B cell (primary cell): ENCODE measurements at regions not wholly inside any gene's neighbourhood (a gene's known extent, or its start where the extent isn't known, plus 50 kb on each side); places are given as distances from the start of the nearest gene placed in this dataset.

Experiments
- EZH2 ChIP-seq: IDR thresholded peaks from 2 replicates; pipeline ENCODE4 v1.6.1; 2012; ENCODE audit warnings: borderline replicate concordance, low read depth, mild to moderate bottlenecking, moderate library complexity, low read length; ENCODE audit not compliant: insufficient read depth, poor library complexity, severe bottlenecking
- TF ChIP-seq, protein P1 (sequence below): fragments of 200-600 bp; IDR thresholded peaks from one replicate; pipeline ENCODE4 v1.8.0; 2022; ENCODE audit warnings: antibody characterized with exemption, mild to moderate bottlenecking

DNA sequence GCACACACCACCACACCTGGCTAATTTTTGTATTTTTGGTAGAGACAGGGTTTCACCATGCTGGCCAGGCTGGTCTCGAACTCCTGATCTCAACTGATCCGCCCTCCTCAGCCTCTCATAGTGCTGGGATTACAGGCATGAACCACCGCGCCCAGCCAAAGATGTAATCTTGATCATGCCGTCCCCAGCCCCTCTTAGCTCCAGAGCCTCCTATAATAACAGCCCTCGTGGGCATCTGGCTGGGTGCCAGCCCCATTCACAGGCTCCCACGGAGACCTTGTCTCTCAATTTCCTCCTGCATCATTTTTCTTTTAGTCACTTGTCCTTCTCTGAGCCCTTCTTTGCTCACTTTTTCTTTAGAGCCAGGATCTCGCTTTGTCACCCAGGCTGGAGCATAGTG lies 94.2 kb downstream of the KATNIP start:
- TF ChIP-seq, protein P1, sequence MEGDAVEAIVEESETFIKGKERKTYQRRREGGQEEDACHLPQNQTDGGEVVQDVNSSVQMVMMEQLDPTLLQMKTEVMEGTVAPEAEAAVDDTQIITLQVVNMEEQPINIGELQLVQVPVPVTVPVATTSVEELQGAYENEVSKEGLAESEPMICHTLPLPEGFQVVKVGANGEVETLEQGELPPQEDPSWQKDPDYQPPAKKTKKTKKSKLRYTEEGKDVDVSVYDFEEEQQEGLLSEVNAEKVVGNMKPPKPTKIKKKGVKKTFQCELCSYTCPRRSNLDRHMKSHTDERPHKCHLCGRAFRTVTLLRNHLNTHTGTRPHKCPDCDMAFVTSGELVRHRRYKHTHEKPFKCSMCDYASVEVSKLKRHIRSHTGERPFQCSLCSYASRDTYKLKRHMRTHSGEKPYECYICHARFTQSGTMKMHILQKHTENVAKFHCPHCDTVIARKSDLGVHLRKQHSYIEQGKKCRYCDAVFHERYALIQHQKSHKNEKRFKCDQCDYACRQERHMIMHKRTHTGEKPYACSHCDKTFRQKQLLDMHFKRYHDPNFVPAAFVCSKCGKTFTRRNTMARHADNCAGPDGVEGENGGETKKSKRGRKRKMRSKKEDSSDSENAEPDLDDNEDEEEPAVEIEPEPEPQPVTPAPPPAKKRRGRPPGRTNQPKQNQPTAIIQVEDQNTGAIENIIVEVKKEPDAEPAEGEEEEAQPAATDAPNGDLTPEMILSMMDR: no peak
- no peak for TF ChIP-seq EZH2
